Hepatocyte (in vitro differentiated cells): ENCODE measurements at regions not wholly inside any gene's neighbourhood (a gene's known extent, or its start where the extent isn't known, plus 50 kb on each side); places are given as distances from the start of the nearest gene placed in this dataset.
"Not testable (repeated sequence)": the region's sequence is repeated elsewhere in the genome, so short reads cannot be mapped to it uniquely, and the experiment has no call there.

ENCODE experiments used
- DNase-seq: peaks from one replicate; pipeline ENCODE4 v3.0.0-alpha.2; 2016; ENCODE audit warnings: low spot score
- H2AFZ ChIP-seq: fragments of 200-600 bp; sonication (generic); 2 replicates; pipeline ENCODE4 v1.6.0; 2016; ENCODE audit warnings: antibody characterized with exemption, mild to moderate bottlenecking
- H3K27ac ChIP-seq: fragments of 200-600 bp; sonication (generic); 2 replicates; pipeline ENCODE4 v1.5.1; 2016; ENCODE audit warnings: mild to moderate bottlenecking
- H3K27me3 ChIP-seq: fragments of 200-600 bp; sonication (generic); 2 replicates; pipeline ENCODE4 v1.6.1; 2016
- H3K36me3 ChIP-seq: fragments of 200-600 bp; sonication (generic); replicated peaks from 2 replicates; pipeline ENCODE4 v1.5.1; 2016; ENCODE audit warnings: low read depth; ENCODE audit not compliant: insufficient read depth
- H3K4me1 ChIP-seq: fragments of 200-600 bp; sonication (generic); 2 replicates; pipeline ENCODE4 v1.5.1; 2016; ENCODE audit warnings: mild to moderate bottlenecking, moderate library complexity; ENCODE audit not compliant: insufficient read depth
- H3K4me2 ChIP-seq: fragments of 200-600 bp; sonication (generic); 2 replicates; pipeline ENCODE4 v1.6.0; 2016
- H3K4me3 ChIP-seq: fragments of 200-600 bp; sonication (generic); 2 replicates; pipeline ENCODE4 v1.5.1; 2016; ENCODE audit warnings: mild to moderate bottlenecking
- H3K79me2 ChIP-seq: fragments of 200-600 bp; sonication (generic); 2 replicates; pipeline ENCODE4 v1.6.0; 2017; ENCODE audit warnings: mild to moderate bottlenecking
- H3K9me2 ChIP-seq: fragments of 200-600 bp; sonication (generic); replicated peaks from 2 replicates; pipeline ENCODE4 v1.6.0; 2017; ENCODE audit warnings: mild to moderate bottlenecking; ENCODE audit not compliant: insufficient read depth
- H3K9me3 ChIP-seq: fragments of 200-600 bp; sonication (generic); 2 replicates; pipeline ENCODE4 v1.5.1; 2016; ENCODE audit warnings: low read depth, mild to moderate bottlenecking
- H4K20me1 ChIP-seq: fragments of 200-600 bp; sonication (generic); 2 replicates; pipeline ENCODE4 v1.6.0; 2016; ENCODE audit warnings: mild to moderate bottlenecking; ENCODE audit not compliant: insufficient read depth, poor library complexity, severe bottlenecking
- EZH2 ChIP-seq: fragments of 200-600 bp; sonication (generic); IDR thresholded peaks from 2 replicates; pipeline ENCODE4 v1.6.1; 2016; ENCODE audit warnings: antibody characterized with exemption, mild to moderate bottlenecking, borderline replicate concordance
- EZH2phosphoT487 ChIP-seq: fragments of 200-600 bp; sonication (generic); IDR thresholded peaks from one replicate; pipeline ENCODE4 v1.6.1; 2018; ENCODE audit warnings: antibody characterized with exemption, mild to moderate bottlenecking, low read depth, moderate library complexity; ENCODE audit not compliant: unreplicated experiment, severe bottlenecking
- WGBS: methylation state at CpG from one replicate; pipeline ENCODE4 v1.1.6; 2016; ENCODE audit warnings: low lambda C conversion rate; ENCODE audit errors: missing lambda C conversion rate; 5-methylcytosine and 5-hydroxymethylcytosine counted together
- TF ChIP-seq, protein P1 (sequence below): fragments of 200-600 bp; sonication (generic); IDR thresholded peaks from 2 replicates; pipeline ENCODE4 v1.5.1; 2016; ENCODE audit warnings: antibody characterized with exemption, mild to moderate bottlenecking; ENCODE audit not compliant: poor library complexity

DNA sequence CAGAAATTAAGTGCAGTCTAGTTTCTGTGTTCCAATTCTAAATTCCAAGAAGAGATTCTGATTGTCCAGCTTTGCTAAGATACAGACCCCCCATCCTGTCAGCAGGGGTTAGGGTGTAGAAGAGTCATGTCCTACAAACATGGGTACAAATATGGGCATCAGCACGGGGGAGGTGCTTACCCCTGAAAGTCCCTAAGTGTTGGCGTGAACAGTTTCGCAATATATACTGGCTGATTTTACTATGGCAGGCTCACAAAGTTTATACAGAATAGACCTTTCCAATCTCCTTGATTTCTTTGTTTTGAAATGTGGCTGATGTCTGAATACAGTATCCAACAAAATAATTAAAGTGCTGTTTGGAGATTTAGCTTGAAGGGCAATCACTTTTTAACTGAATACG lies 71.6 kb upstream of the PPM1H start:
- DNase-seq = no peak
- Histone ChIP-seq H3K9me2 (no peaks in the 10 kb centered on the region), H3K4me1 (no peaks in the 10 kb centered on the region), H3K4me3 (no peak overlapping the region), H3K4me2 (no peak overlapping the region), H2AFZ (no peak overlapping the region), H3K9me3 (no peaks in the 10 kb centered on the region), H3K27me3 (no peaks in the 10 kb centered on the region), H3K27ac (no peak overlapping the region), H3K79me2 (no peaks in the 10 kb centered on the region), H4K20me1 (no peaks in the 10 kb centered on the region), H3K36me3 (no peaks in the 10 kb centered on the region)
- 62% methylated on average over 4 of the region's 4 CpGs for WGBS
- TF ChIP-seq EZH2phosphoT487 (no peak), EZH2 (no peak)
- TF ChIP-seq, protein P1, sequence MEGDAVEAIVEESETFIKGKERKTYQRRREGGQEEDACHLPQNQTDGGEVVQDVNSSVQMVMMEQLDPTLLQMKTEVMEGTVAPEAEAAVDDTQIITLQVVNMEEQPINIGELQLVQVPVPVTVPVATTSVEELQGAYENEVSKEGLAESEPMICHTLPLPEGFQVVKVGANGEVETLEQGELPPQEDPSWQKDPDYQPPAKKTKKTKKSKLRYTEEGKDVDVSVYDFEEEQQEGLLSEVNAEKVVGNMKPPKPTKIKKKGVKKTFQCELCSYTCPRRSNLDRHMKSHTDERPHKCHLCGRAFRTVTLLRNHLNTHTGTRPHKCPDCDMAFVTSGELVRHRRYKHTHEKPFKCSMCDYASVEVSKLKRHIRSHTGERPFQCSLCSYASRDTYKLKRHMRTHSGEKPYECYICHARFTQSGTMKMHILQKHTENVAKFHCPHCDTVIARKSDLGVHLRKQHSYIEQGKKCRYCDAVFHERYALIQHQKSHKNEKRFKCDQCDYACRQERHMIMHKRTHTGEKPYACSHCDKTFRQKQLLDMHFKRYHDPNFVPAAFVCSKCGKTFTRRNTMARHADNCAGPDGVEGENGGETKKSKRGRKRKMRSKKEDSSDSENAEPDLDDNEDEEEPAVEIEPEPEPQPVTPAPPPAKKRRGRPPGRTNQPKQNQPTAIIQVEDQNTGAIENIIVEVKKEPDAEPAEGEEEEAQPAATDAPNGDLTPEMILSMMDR = no peak

DNA sequence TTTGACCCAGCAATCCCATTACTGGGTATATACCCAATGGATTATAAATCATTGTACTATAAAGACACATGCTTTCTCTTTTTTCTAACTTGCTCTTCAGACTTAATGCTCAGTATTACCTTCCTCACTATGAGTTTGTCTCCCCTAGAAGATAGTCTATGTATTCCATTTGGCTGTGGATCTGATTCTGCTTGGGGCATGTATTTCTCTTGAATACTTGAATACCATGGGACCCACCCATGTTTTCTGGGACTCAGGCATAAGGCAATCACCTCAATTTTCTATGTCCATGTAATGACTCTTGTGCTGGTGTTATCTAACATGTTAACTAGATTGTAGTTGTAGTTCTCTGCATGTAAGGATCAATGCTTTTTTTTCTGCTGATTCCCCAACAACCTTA lies 70.4 kb upstream of the PPM1H start:
- H3K79me2 ChIP-seq = no peaks in the 10 kb centered on the region

DNA sequence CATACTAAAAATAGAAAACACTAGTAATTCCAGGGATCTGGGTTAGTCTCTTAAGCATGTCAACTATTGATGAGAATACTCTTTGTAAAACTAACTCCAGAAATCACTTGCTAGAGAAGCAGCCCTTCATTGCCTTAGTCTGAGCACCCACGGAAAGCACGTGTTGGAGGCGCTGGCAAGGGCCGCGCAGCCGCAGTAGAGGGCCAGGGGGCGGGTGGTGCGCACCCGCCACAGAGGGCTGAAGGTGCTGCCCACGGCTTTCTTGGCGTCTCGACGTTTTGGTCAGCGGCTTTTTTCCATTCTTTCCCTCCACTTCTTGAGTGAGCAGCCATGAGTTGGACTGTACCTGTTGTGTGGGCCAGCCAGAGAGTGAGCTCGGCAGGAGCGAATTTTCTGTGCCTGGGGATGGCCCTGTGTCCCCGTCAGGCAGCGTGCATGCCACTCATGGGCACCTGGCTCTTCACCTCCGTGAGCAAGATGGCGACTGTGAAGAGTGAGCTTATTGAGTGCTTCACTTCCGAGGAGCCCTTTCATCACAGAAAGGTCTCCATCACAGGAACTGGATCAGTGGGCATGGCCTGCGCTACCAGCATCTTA lies 68.4 kb upstream of the PPM1H start:
- Histone ChIP-seq H3K4me1 (no peaks in the 10 kb centered on the region), H3K27me3 (no peaks in the 10 kb centered on the region), H3K4me3 (no peak overlapping the region), H3K79me2 (no peaks in the 10 kb centered on the region), H2AFZ (no peak overlapping the region), H3K36me3 (no peaks in the 10 kb centered on the region), H3K27ac (no peak overlapping the region), H3K9me3 (no peaks in the 10 kb centered on the region), H3K4me2 (no peak overlapping the region), H4K20me1 (no peaks in the 10 kb centered on the region), H3K9me2 (no peaks in the 10 kb centered on the region)
- TF ChIP-seq EZH2phosphoT487 (no peak), EZH2 (no peak)
- TF ChIP-seq, protein P1 = no peak
- WGBS = 97% methylated on average over 22 of the region's 22 CpGs
- no peak for DNase-seq

More for the DNA sequence above, 70.4 kb upstream of the PPM1H start:
- H3K36me3 ChIP-seq = no peaks in the 10 kb centered on the region
- no peak overlapping the region for H3K4me3 ChIP-seq
- no peaks in the 10 kb centered on the region for H3K4me1 ChIP-seq
- H2AFZ ChIP-seq = no peak overlapping the region
- no peak for DNase-seq
- H4K20me1 ChIP-seq = no peaks in the 10 kb centered on the region
- no peak overlapping the region for H3K4me2 ChIP-seq
- no peaks in the 10 kb centered on the region for H3K9me3 ChIP-seq
- H3K9me2 ChIP-seq = no peaks in the 10 kb centered on the region
- no peaks in the 10 kb centered on the region for H3K27me3 ChIP-seq
- TF ChIP-seq EZH2phosphoT487 (no peak), EZH2 (no peak)
- TF ChIP-seq, protein P1 = no peak
- H3K27ac ChIP-seq = no peak overlapping the region

DNA sequence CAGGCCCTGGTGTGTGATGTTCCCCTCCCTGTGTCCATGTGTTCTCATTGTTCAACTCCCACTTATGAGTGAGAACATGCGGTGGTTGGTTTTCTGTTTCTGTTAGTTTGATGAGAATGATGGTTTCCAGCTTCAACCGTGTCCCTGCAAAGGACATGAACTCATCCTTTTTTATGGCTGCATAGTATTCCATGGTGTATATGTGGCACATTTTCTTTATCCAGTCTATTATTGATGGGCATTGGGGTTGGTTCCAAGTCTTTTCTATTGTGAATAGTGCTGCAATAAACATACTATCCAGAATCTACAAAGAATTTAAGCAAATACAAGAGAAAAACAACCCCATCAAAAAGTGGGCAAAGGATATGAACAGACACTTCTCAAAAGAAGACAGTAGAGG lies 67.1 kb upstream of the PPM1H start:
- H3K9me2 ChIP-seq = not testable (repeated sequence)

More for the DNA sequence above, 67.1 kb upstream of the PPM1H start:
- not testable (repeated sequence) for H3K4me1 ChIP-seq, H4K20me1 ChIP-seq, H2AFZ ChIP-seq, H3K27ac ChIP-seq, H3K79me2 ChIP-seq, DNase-seq, H3K27me3 ChIP-seq, H3K4me2 ChIP-seq, H3K4me3 ChIP-seq, H3K36me3 ChIP-seq, H3K9me3 ChIP-seq
- 70% methylated on average over 2 of the region's 2 CpGs for WGBS
